IPS DF 6.9 (cell line): ENCODE measurements at regions not wholly inside any gene's neighbourhood (a gene's known extent, or its start where the extent isn't known, plus 50 kb on each side); places are given as distances from the start of the nearest gene placed in this dataset.

Experiments used
- DNase-seq: peaks from one replicate; pipeline ENCODE4 v3.0.0-alpha.2; 2013; ENCODE audit warnings: low read depth, low spot score
- H3K27ac ChIP-seq: one replicate; pipeline ENCODE4 v1.5.1; 2013; ENCODE audit warnings: low read length, control low read depth
- H3K27me3 ChIP-seq: 2 replicates; pipeline ENCODE4 v1.6.1; 2013; ENCODE audit warnings: mild to moderate bottlenecking, low read length; ENCODE audit not compliant: control insufficient read depth, insufficient read depth
- H3K36me3 ChIP-seq: 2 replicates; pipeline ENCODE4 v1.6.1; 2013; ENCODE audit warnings: low read length; ENCODE audit not compliant: control insufficient read depth, insufficient read depth
- H3K4me1 ChIP-seq: 2 replicates; pipeline ENCODE4 v1.6.1; 2013; ENCODE audit warnings: low read length; ENCODE audit not compliant: control insufficient read depth, insufficient read depth
- H3K4me3 ChIP-seq: 2 replicates; pipeline ENCODE4 v1.5.1; 2013; ENCODE audit warnings: mild to moderate bottlenecking, low read length
- H3K9me3 ChIP-seq: 2 replicates; pipeline ENCODE4 v1.6.1; 2013; ENCODE audit warnings: low read length, inconsistent platforms; ENCODE audit not compliant: control insufficient read depth, insufficient read depth
- WGBS: extraction: QIAGEN DNeasy Blood & Tissue Kit; methylation state at CpG from one replicate; pipeline ENCODE4 v1.1.7; 2013; ENCODE audit warnings: mixed read lengths, missing lambda C conversion rate; ENCODE audit not compliant: insufficient read length, insufficient coverage; 5-methylcytosine and 5-hydroxymethylcytosine counted together

DNA sequence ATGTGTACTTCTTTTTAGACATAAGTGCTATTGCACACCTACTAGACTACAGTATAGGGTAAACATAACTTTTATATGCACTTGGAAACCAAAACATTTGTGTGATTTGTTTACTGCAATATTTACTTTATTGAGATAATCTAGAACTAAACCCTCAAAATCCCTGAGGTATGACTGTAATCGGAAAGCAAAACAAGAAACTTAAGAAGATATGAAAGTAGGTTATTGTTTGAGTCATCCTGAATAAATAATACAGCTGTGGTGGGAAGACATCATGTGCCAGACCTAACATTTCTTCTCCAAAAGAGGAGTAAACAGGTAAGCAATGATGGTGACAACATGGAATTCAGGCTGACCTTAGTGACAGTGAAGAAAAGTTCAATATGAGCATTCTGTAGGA is 765.5 kb downstream of the OTOL1 start:
- Histone ChIP-seq H3K27ac (no peak overlapping the region), H3K4me1 (no peaks in the 10 kb centered on the region), H3K9me3 (no peaks in the 10 kb centered on the region), H3K27me3 (no peaks in the 10 kb centered on the region), H3K36me3 (no peaks in the 10 kb centered on the region), H3K4me3 (no peak overlapping the region)
- DNase-seq = no peak
- no CpG with 5 or more reads among the region's 1 CpG for WGBS

DNA sequence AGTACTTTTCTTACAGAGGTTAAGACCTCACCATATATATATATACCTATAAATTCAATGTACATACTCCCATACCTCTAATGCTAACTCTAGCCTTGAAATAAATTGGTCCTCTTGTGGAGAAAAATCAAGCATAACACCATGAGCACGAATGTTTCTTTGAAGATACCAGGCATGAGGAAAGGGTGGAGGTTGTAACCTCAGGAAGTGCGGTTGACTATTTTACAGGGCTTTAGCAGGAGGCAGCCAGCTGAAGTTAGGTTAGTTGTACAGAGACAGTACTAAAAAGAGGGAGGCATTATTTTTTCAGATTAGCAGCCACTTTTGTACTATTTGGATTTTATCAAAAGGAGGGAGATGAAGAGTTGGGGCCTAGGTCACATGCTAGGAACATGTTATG is 767.0 kb downstream of the OTOL1 start:
- WGBS = no CpG with 5 or more reads among the region's 2 CpGs
- H3K4me3 ChIP-seq = no peak overlapping the region
- no peak for DNase-seq
- no peaks in the 10 kb centered on the region for H3K4me1 ChIP-seq
- no peaks in the 10 kb centered on the region for H3K9me3 ChIP-seq
- H3K27me3 ChIP-seq = no peaks in the 10 kb centered on the region
- no peak overlapping the region for H3K27ac ChIP-seq
- H3K36me3 ChIP-seq = no peaks in the 10 kb centered on the region

DNA sequence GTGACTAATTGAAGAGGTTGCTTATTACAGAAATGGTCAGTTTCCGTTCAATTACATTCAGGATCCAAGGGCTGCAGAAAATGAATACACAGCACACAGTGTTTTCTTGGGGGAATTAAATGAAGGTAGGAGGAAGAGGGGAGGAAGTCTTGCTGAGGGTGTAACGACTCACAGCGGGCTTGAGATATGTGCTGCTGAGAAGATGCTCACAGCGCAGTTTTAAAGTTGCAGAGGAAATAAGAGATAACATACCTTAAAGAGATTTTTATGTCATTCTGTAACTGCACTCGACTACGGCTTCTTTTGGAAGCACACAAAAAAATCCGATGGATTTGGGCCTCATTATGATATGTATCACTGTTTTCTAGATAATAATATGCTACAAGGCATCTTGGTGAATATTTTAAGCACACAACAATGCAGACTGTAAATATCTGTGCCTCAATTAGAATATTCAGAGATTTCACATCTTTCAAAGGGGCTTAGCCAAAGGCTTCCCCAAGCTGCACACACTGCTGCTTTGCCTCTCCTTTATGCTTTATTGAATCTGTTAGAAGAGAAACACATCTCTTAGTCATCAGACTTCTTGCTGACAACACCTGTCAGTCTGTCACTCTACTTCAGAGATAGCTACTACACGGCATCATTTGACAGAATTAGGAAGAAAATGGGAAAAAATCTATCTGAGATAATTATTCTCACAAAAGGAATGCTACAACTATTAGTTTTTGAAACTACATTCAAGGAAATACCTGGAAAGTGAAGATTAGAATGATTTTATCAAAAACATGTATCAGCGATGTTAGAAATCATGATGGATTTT is 773.2 kb downstream of the OTOL1 start:
- no CpG with 5 or more reads among the region's 9 CpGs for WGBS
- no peaks in the 10 kb centered on the region for H3K36me3 ChIP-seq
- H3K27ac ChIP-seq = no peak overlapping the region
- H3K9me3 ChIP-seq = no peaks in the 10 kb centered on the region
- H3K4me1 ChIP-seq = peaks cover 2% of the 10 kb centered on the region
- no peak for DNase-seq
- no peaks in the 10 kb centered on the region for H3K27me3 ChIP-seq
- H3K4me3 ChIP-seq = no peak overlapping the region

DNA sequence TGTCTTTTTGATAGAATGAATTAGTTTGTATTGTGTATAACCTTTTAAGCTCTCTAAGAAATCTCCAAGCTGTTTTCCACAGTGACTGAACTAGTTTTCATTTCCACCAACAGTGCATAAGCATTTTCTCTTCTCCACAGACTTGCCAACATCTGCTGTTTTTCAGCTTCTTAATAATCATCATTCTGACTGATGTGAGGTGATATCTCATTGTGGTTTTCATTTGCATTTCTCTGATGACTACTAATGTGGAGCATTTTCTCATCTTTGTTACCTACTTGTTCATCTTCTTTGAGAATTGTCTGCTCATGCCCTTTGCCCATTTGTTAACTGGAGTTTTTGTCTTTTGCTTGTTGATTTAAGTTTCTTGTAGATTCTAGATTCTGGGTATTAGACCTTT is 777.5 kb downstream of the OTOL1 start:
- Histone ChIP-seq H3K36me3 (no peaks in the 10 kb centered on the region), H3K4me3 (no peak overlapping the region)

DNA sequence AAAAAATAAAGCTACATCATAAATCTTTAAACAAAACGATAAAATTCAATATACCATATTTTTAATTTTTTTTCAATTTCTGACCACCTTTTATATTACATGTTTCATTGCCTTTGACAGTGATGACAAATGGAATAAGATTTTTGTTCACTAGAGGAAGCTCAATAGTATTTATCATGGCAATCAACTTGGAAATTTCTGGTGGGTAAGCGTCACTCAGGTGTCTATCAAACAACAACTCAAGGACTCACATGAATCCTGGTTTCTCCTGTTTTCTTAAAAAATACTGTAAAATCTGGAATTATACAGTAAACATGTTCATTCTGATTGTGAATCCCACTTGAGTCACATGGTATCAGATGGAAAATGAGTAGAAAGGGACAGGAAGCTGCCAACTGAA is 782.2 kb downstream of the OTOL1 start:
- Histone ChIP-seq H3K4me3 (no peak overlapping the region), H3K4me1 (no peaks in the 10 kb centered on the region), H3K27ac (no peak overlapping the region), H3K36me3 (no peaks in the 10 kb centered on the region), H3K9me3 (no peaks in the 10 kb centered on the region), H3K27me3 (no peaks in the 10 kb centered on the region)
- DNase-seq = no peak
- WGBS = 100% methylated on average over 1 of the region's 2 CpGs

More for the DNA sequence above, 777.5 kb downstream of the OTOL1 start:
- Histone ChIP-seq H3K27ac (no peak overlapping the region), H3K9me3 (no peaks in the 10 kb centered on the region), H3K27me3 (no peaks in the 10 kb centered on the region), H3K4me1 (peaks cover 2% of the 10 kb centered on the region)
- no peak for DNase-seq

DNA sequence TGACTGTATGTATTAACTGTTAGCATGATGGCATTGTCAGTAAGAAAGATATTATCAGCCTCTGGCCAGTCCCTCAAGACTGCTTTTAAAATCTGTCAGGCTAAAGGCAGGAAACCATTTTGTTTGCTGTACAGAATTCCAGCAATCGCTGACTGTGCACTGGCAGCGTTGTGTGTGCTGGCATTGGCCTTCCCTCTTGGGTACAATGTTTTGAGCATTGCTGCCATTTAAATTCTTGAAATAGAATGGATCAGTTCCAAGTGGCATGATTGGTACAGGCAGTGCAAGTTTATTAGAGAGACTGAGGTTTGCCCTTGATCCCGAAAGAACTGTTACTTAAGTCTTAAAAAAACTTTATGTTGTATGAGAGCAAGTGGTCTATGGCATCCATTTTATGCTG is 788.7 kb downstream of the OTOL1 start:
- Histone ChIP-seq H3K27ac (no peak overlapping the region), H3K36me3 (no peaks in the 10 kb centered on the region), H3K27me3 (no peaks in the 10 kb centered on the region), H3K4me1 (no peaks in the 10 kb centered on the region), H3K4me3 (no peak overlapping the region), H3K9me3 (no peaks in the 10 kb centered on the region)
- no CpG with 5 or more reads among the region's 3 CpGs for WGBS
- DNase-seq = no peak

DNA sequence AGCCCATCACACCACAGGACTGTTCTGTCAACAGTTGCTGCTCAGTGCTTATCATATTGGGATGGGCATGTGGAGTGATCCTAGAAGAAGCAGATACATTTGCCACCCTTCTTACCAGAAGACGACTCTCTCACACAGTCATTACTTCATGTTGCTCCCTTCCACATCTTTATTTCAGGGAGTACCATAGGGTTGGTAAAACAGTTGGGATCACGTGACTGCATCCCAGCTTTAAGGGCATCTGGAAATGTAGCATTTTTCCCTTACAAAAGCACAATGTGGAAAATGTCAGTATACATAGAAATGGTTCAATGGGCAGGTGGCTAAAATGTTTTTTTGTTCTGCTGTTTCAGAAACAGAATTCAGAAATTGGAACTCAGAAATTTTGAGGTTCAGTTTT is 791.0 kb downstream of the OTOL1 start:
- Histone ChIP-seq H3K4me3 (no peak overlapping the region), H3K27ac (no peak overlapping the region), H3K4me1 (no peaks in the 10 kb centered on the region), H3K9me3 (no peaks in the 10 kb centered on the region), H3K36me3 (no peaks in the 10 kb centered on the region), H3K27me3 (no peaks in the 10 kb centered on the region)
- DNase-seq = no peak
- WGBS = no CpG with 5 or more reads among the region's 2 CpGs

DNA sequence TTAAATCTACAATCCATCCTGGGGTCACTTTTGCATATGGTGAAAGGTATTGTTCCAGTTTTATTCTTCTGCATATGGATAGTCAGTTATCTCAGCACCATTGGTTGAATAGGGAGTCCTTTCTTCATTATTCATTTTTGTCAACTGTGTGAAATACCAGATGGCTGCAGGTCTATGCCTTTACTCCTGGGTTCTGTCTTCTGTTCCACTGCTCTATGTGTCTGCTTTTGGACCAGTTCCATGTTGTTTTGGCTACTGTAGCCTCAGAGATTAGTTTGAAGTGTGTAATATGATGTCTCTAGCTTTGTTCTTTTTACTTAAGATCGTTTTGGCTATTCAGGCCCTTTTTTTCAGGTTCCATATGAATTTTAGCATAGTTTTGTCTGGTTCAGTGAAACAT is 795.8 kb downstream of the OTOL1 start:
- no peaks in the 10 kb centered on the region for H3K36me3 ChIP-seq
- no peaks in the 10 kb centered on the region for H3K4me1 ChIP-seq
- no peaks in the 10 kb centered on the region for H3K9me3 ChIP-seq
- WGBS = no CpG with 5 or more reads among the region's 1 CpG
- H3K4me3 ChIP-seq = no peak overlapping the region
- no peak overlapping the region for H3K27ac ChIP-seq
- no peak for DNase-seq
- H3K27me3 ChIP-seq = no peaks in the 10 kb centered on the region

DNA sequence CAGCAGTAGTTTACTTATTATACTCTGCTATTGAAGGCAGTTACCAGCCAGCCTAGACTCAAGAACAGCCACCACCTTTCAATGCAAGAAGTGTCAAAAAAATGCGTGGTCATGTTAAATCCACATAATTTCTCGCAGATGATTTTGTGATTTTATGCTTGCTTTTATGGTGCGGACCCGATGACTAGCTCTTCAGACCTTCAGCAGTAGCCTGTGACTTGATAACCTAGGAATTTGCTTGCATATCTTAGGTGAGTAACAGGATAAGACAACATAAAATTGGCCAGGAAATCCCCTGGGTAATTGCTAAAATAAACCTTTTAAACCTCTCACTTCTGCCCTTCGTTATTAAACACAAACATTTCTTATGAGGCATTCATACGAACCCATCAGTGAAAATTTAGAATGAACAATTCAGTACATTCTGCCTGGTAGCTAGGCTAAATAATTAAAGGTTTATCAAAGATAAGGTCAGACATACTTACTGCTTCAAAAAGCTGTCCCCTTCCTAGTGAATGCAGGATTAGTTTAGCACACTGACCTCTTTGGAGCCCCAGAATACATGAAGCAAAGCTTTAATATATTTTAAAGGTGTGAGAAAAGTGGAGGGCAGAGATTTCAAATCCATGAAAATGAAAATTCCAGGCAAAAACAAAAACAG is 798.8 kb downstream of the OTOL1 start:
- no CpG with 5 or more reads among the region's 6 CpGs for WGBS
- Histone ChIP-seq H3K27ac (no peak overlapping the region), H3K9me3 (no peaks in the 10 kb centered on the region), H3K4me3 (no peak overlapping the region), H3K27me3 (no peaks in the 10 kb centered on the region), H3K4me1 (no peaks in the 10 kb centered on the region), H3K36me3 (no peaks in the 10 kb centered on the region)
- no peak for DNase-seq

DNA sequence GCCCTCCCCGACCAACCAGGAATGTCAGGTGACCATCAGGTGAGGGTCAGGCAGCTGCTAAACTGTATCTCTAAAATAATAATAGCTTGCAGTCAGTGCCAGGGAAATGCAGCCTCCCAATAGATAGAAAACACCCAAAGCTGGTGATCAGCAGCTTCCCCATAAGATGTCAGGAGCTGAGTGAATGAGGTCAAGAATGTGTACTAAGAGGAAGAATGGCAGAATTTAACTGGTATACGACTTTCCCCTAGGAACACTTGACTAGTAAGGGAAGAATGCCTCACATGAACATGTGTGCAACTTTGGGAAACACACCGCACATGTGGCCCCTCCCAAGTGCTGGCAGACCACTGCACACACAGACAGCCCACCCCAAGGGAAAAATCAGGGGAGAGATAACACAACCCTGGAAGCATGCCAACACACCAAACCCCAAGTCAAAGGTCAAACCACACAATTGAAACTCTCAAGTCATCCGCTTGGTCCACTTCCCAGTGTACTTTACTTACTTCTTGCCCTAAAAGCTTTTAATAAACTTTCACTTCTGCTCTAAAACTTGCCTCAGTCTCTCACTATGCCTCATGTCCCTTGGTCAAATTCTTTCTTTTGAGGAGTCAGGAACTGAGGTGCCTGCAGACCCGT is 806.5 kb downstream of the OTOL1 start:
- Histone ChIP-seq H3K27ac (no peak overlapping the region), H3K4me1 (no peaks in the 10 kb centered on the region), H3K9me3 (no peaks in the 10 kb centered on the region), H3K27me3 (no peaks in the 10 kb centered on the region), H3K4me3 (no peak overlapping the region), H3K36me3 (no peaks in the 10 kb centered on the region)
- WGBS = no CpG with 5 or more reads among the region's 5 CpGs
- DNase-seq = no peak
